Spleen (tissue), 11 donors: ENCODE measurements at regions not wholly inside any gene's neighbourhood (a gene's known extent, or its start where the extent isn't known, plus 50 kb on each side); places are given as distances from the start of the nearest gene placed in this dataset.

Experiments used
- DNase-seq: peaks from one replicate; pipeline ENCODE4 v3.0.0-alpha.2; 2020
- H3K27ac ChIP-seq, 8 donors: fragments of 200-600 bp; sonication (generic) in 7 of 8; 1 replicate in 4 of 8; 2 replicates in 4 of 8; pipeline versions ENCODE4 v1.5.0 to v1.8.0; 2016 to 2021; ENCODE audit warnings: inconsistent platforms in 4 of 8, mild to moderate bottlenecking in 4 of 8, moderate library complexity in 1 of 8
- H3K27me3 ChIP-seq, 7 donors: fragments of 200-600 bp; sonication (generic) in 6 of 7; replicated peaks in 1 of 7; 1 replicate in 4 of 7; 2 replicates in 3 of 7; pipeline versions ENCODE4 v1.5.0 to v1.8.0; 2016 to 2021; ENCODE audit warnings: inconsistent platforms in 3 of 7, mild to moderate bottlenecking in 1 of 7
- H3K36me3 ChIP-seq, 6 donors: fragments of 200-600 bp; sonication (generic) in 5 of 6; 1 replicate in 4 of 6; 2 replicates in 2 of 6; pipeline versions ENCODE4 v1.5.0 to v1.8.0; 2016 to 2021; ENCODE audit warnings: inconsistent platforms in 2 of 6
- H3K4me1 ChIP-seq, 6 donors: fragments of 200-600 bp; sonication (generic) in 5 of 6; 1 replicate in 3 of 6; 2 replicates in 3 of 6; pipeline versions ENCODE4 v1.5.0 to v1.8.0; 2016 to 2021; ENCODE audit warnings: inconsistent platforms in 3 of 6
- H3K4me3 ChIP-seq, 8 donors: fragments of 200-600 bp; sonication (generic) in 7 of 8; 1 replicate in 4 of 8; 2 replicates in 4 of 8; pipeline versions ENCODE4 v1.5.0 to v1.8.0; 2016 to 2021; ENCODE audit warnings: inconsistent platforms in 4 of 8, mild to moderate bottlenecking in 4 of 8, moderate library complexity in 2 of 8
- H3K9me3 ChIP-seq, 8 donors: fragments of 200-600 bp; sonication (generic) in 7 of 8; 1 replicate in 4 of 8; 2 replicates in 4 of 8; pipeline versions ENCODE4 v1.5.0 to v1.8.0; 2016 to 2021; ENCODE audit warnings: inconsistent platforms in 4 of 8
- POLR2A ChIP-seq, 3 donors: fragments of 450-650 bp; IDR thresholded peaks; one replicate each; pipeline ENCODE4 v1.5.1; 2017; ENCODE audit warnings: antibody characterized with exemption in 3 of 3, mild to moderate bottlenecking in 1 of 3
- POLR2AphosphoS5 ChIP-seq, 3 donors: sonication (generic); formaldehyde crosslinking; IDR thresholded peaks; one replicate each; pipeline ENCODE4 v1.5.1; 2017; ENCODE audit warnings: antibody characterized with exemption in 3 of 3
- WGBS, 5 donors: extraction: QIAGEN DNeasy Blood & Tissue Kit in 3 of 5; methylation state at CpG; one replicate each; pipeline versions ENCODE4 v1.1.5 to v1.1.7; 2013 to 2018; 5-methylcytosine and 5-hydroxymethylcytosine counted together
- intact Hi-C: fragments of 100-400 bp; cut with DNase I; formaldehyde crosslinking; loops from one replicate; pipeline ENCODE4 v1.15.0; 2023; ENCODE audit warnings: low total_unique reads
- TF ChIP-seq, protein P1 (sequence below), 11 experiments: fragments of 200-600 bp in 7 of 11; fragments of 450-650 bp in 4 of 11; sonication (generic) in 4 of 11; IDR thresholded peaks in 8 of 11; conservative IDR thresholded peaks in 3 of 11; 1 replicate in 7 of 11; 2 replicates in 4 of 11; pipeline versions ENCODE4 v1.4.0 to v1.8.0; 2016 to 2021; ENCODE audit warnings: antibody characterized with exemption in 11 of 11, inconsistent platforms in 4 of 11, mild to moderate bottlenecking in 1 of 11
- donor health status: healthy with polysubstance abuse.
- donor health status: DM: no; HTN: no; CAD: no; lungs with moderate emphysema.
- donor health status: DM: no; HTN: no; CAD: no.
- donor health status: Bipolar disorder and iron deficiency.
- donor health status: healthy.
- donor health status: DM: no; HTN: no; CAD: no.
- donor health status: DM: yes; HTN: yes; CAD: no.

DNA sequence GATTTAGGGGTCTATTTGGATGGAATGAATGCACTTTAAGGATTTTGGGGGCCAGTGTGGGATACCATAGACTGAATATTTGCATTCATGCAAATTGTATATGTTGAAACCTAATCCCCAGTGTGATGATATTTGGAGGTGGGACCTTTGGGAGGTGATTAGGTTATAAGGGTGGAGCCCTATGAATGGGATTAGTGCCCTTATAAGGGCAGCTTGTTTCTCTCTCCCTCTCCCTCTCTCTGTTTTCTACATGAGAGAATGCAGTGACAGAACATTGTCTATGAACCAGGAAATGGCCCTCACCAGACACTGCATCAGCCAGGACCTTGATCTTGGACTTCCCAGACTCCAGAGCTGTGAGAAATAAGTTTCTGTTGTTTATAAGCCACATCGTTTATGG is 166.1 kb downstream of the MED10 start:
- H3K36me3 ChIP-seq = no peaks in the 10 kb centered on the region
- H3K27me3 ChIP-seq = no peaks in the 10 kb centered on the region
- no peak for DNase-seq
- no peaks in the 10 kb centered on the region for H3K4me1 ChIP-seq
- H3K9me3 ChIP-seq = peaks cover 0 to 18% (median 11%) of the 10 kb centered on the region in 8 donors
- no peak overlapping the region for H3K4me3 ChIP-seq
- no peak overlapping the region for H3K27ac ChIP-seq
- intact Hi-C loops = no loop called here
- TF ChIP-seq POLR2A (IDR thresholded peaks at IDR 0.05) = no peak
- TF ChIP-seq POLR2AphosphoS5 (IDR thresholded peaks at IDR 0.05) = no peak
- TF ChIP-seq, protein P1, sequence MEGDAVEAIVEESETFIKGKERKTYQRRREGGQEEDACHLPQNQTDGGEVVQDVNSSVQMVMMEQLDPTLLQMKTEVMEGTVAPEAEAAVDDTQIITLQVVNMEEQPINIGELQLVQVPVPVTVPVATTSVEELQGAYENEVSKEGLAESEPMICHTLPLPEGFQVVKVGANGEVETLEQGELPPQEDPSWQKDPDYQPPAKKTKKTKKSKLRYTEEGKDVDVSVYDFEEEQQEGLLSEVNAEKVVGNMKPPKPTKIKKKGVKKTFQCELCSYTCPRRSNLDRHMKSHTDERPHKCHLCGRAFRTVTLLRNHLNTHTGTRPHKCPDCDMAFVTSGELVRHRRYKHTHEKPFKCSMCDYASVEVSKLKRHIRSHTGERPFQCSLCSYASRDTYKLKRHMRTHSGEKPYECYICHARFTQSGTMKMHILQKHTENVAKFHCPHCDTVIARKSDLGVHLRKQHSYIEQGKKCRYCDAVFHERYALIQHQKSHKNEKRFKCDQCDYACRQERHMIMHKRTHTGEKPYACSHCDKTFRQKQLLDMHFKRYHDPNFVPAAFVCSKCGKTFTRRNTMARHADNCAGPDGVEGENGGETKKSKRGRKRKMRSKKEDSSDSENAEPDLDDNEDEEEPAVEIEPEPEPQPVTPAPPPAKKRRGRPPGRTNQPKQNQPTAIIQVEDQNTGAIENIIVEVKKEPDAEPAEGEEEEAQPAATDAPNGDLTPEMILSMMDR (IDR thresholded peaks at IDR 0.05 in 8 of 11, conservative IDR thresholded peaks at IDR 0.05 in 3 of 11) = no peak
- WGBS, 5 donors = 78 to 93% (median 85%) methylated on average over 1 of the region's 1 CpG

DNA sequence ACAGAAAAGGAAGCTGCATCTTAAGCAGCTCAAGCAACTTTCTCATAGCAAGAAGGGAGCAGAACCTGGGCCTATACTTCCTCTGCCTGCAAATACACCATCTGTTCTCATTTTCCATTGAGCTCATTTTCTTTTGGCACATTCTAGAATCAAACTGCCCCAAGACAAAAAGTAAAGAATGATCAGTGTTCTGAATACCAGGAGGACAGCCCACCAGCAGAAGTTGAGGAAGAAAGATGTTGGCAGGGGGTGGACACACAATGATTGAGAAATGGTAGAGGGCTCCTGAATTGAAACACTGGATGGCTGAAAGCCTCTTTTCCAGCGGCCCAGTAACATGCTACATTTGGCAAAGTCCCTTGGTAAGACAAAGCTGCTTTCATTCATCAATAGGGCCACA is 171.8 kb downstream of the MED10 start:
- WGBS, 5 donors = 83 to 100% (median 89%) methylated on average over 1 of the region's 1 CpG
- Histone ChIP-seq H3K36me3 (no peaks in the 10 kb centered on the region), H3K4me1 (no peaks in the 10 kb centered on the region), H3K27ac (no peak overlapping the region), H3K27me3 (no peaks in the 10 kb centered on the region), H3K4me3 (no peak overlapping the region), H3K9me3 (no peaks in the 10 kb centered on the region)
- TF ChIP-seq POLR2A (IDR thresholded peaks at IDR 0.05) = no peak
- TF ChIP-seq POLR2AphosphoS5 (IDR thresholded peaks at IDR 0.05) = no peak
- TF ChIP-seq, protein P1 (IDR thresholded peaks at IDR 0.05 in 8 of 11, conservative IDR thresholded peaks at IDR 0.05 in 3 of 11) = no peak
- intact Hi-C loops = no loop called here
- no peak for DNase-seq

DNA sequence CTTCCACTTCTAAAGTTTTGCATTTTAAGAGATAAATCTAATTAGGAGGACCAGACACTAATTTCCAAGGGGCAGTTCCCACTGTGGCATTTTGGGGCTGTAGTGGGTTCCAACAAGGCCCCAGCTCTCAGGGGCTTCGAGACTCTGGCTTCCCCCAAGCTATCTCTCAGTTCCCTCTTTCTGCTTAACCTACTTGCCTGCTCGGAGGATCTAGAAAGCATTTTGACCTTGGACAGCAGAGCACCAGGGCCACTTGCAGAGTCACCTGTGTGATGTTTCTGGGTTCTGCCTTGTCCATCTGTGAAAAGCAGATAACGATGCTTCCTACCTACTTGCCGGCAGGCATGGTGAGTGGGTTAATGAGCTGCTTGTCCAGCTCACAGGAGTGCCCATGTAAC is 175.4 kb downstream of the MED10 start:
- intact Hi-C loops = no loop called here
- DNase-seq = no peak
- no peaks in the 10 kb centered on the region for H3K4me1 ChIP-seq
- TF ChIP-seq POLR2AphosphoS5 (IDR thresholded peaks at IDR 0.05) (no peak), POLR2A (IDR thresholded peaks at IDR 0.05) (no peak)
- TF ChIP-seq, protein P1 (IDR thresholded peaks at IDR 0.05 in 8 of 11, conservative IDR thresholded peaks at IDR 0.05 in 3 of 11) = no peak
- H3K4me3 ChIP-seq = no peak overlapping the region
- no peak overlapping the region for H3K27ac ChIP-seq
- peaks cover 0 to 9% (median 0%) of the 10 kb centered on the region in 8 donors for H3K9me3 ChIP-seq
- no peaks in the 10 kb centered on the region for H3K36me3 ChIP-seq
- WGBS, 5 donors = 64 to 74% (median 68%) methylated on average over 4 of the region's 4 CpGs
- no peaks in the 10 kb centered on the region for H3K27me3 ChIP-seq

DNA sequence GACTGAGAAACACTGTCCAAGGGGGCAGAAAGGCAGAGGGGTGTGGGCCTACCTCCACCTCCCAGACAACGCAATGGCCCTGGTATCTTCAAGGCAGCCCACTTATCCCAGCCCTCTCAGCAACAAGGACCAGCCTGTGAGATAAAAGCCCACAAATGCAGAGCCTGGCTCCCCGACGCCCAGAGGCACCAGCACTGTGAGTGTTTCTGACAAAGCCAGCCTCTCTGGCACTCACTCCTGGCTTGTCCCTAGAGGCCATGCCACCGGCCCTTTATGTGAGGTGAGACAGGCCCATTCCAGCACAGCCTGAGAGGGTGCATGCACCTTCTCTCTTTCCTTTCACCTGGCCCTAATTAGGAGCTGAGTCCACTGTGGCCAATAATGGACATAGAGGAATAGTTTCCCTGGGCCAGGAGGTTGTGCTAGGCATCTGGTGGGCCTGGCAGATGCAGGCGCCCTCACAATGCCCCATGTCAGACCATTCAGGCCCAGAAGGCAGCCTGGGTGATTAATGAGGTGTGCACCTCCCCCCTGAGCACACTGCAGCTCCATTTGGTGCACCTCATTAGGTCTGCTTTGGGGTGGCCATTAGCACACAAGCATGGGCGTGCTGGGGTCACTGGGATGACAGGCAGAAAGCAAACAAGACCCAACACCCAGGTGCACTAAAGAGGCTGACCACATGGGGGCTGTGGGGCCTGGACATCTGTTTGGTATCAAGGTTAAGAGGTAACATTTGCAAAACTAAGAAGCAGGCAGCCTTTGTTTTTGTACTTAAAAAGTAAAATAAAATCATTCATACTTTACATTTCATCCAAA is 176.0 kb downstream of the MED10 start:
- TF ChIP-seq, protein P1 (IDR thresholded peaks at IDR 0.05 in 8 of 11, conservative IDR thresholded peaks at IDR 0.05 in 3 of 11) = no peak
- TF ChIP-seq POLR2A (IDR thresholded peaks at IDR 0.05) = no peak
- TF ChIP-seq POLR2AphosphoS5 (IDR thresholded peaks at IDR 0.05) = no peak
- H3K4me3 ChIP-seq = no peak overlapping the region
- no peaks in the 10 kb centered on the region for H3K27me3 ChIP-seq
- intact Hi-C loops = no loop called here
- WGBS, 5 donors = 68 to 90% (median 78%) methylated on average over 6 of the region's 6 CpGs
- no peak for DNase-seq
- peaks cover 0 to 9% (median 0%) of the 10 kb centered on the region in 8 donors for H3K9me3 ChIP-seq
- H3K27ac ChIP-seq = no peak overlapping the region
- H3K4me1 ChIP-seq = no peaks in the 10 kb centered on the region
- H3K36me3 ChIP-seq = no peaks in the 10 kb centered on the region
